ENCODE measurements at regions not wholly inside any gene's neighbourhood (a gene's known extent, or its start where the extent isn't known, plus 50 kb on each side); places are given as distances from the start of the nearest gene placed in this dataset.
A peak's percentile ranks its signal among the peaks of the same experiment; 100 is the strongest.
"Not testable (repeated sequence)": the region's sequence is repeated elsewhere in the genome, so short reads cannot be mapped to it uniquely, and the experiment has no call there.

DNA sequence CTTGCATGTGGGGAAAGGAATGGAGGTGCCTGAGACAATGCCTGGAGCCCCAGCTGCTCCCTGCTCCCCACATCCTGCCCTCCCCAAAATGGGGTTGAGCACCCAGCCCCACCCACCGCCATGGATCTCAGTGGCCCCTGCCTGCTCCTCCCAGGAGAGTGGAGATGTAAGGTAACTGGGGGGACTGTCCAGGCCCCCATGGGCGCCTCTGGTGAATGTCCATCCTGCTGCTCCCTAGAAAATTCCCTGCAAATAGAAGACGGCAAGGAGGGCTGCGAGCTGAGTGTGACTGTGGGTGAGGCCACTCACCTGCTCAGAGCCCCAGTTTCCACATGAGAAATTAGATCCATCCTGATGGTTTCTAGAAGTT, 101.6 kb downstream of the RAMP3 start:
- intact Hi-C loops (cut with DNase I) = loop anchor here in 1 of 2 donors (5.0 kb wide), 1 partner anchor 102 kb away; the partner anchor contains the start of gene RAMP3
- no peak for DNase-seq (ENCODE audit: low spot score)

DNA sequence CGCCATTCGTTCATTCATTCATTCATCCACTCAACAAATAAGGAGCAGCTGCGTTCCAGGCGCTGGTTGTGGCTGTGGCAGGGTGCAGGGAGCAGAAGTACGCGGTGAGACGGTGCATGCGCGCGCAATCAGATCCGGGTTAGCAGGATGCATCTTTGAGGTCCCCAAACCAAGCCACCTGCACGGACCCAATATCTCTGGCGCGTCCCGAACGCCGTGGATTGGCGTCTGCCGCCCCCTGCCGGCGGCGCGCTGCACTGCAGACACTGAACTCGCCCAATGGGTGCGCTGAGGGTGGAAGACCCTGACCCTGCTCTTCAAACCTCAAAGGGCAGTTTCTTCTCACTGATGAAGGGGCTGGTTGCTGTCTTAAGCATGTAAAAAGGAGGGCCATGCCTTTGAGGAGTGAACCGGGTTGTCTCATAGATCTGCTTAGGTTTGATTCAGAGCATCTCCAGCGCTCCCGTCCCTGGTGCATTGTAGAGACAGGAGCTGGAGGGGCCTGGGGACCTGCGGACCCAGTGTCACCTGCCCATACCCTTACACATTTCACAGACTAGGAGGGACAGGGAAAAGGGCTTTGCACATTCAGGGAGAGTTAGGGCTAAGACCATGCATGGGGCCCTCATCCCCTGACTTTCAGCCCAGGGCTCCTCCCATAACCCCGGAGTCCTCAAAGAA, 102.5 kb downstream of the RAMP3 start:
- peak; percentile 90 for DNase-seq (ENCODE audit: low spot score)

DNA sequence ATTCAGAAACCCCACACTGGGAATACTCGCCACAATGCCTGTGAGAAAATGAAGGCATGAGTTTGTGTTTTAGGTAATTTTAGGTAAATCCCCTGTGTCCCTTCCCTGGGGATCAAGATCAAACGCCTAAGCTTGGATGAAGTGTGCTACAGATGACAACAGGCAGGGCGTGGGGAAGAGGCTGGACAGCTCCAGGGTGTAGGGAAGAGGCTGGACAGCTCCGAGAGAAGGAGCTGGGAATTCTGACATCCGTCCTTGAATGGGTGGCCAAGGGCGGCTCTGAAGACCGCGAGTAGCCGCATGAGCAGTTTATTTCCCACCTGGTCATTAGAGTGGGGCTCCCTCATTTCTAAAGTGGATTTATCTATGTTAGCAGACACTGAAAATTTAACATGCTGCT, 109.7 kb downstream of the RAMP3 start:
- DNase-seq (ENCODE audit: low spot score) = no peak
- intact Hi-C loops (cut with DNase I) = no loop called here

More for the DNA sequence above, 102.5 kb downstream of the RAMP3 start:
- intact Hi-C loops (cut with DNase I) = loop anchor here (5.0 kb wide), 1 partner anchor 103 kb away; the partner anchor contains the start of gene RAMP3 (in 2 of the 2)

DNA sequence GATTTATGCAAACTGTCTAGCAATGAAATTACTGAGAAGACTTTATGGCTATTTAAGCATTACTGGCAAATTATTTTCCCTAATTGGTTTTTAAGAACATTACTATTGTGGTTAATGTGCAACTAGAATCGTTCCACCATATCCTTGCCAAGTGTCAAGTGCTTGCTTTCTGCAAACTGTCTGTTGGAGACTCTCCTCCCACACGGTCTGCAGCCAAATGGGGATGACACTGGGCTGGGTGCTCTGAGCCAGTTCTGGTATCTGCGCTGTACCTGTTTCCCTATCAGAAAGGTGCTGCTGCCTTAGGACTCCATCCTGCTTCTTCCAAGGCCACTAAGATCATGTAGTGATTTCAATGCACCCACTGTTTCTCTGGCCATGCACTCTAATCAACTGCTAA, 110.4 kb downstream of the RAMP3 start:
- DNase-seq (ENCODE audit: low spot score) = no peak
- intact Hi-C loops (cut with DNase I) = no loop called here

DNA sequence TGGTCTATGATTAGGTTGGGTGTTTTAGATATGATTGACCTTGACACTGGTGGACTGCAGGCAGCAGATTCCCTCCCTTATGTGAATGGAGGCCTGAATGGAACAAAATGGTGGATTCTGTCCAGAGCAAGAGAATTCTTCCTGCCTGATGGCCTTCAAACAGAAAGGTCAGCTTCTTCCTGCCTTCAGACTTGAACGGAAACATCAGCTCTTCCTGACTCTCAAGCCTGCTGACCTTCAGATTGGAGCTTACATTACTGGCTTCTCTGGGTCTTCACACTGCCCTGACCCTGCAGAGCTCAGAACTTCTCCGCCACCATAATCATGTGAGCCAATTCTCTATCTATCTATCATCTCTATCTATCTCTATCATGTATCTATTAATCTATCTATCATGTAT, 111.6 kb downstream of the RAMP3 start:
- intact Hi-C loops (cut with DNase I) = no loop called here
- DNase-seq (ENCODE audit: low spot score) = no peak

DNA sequence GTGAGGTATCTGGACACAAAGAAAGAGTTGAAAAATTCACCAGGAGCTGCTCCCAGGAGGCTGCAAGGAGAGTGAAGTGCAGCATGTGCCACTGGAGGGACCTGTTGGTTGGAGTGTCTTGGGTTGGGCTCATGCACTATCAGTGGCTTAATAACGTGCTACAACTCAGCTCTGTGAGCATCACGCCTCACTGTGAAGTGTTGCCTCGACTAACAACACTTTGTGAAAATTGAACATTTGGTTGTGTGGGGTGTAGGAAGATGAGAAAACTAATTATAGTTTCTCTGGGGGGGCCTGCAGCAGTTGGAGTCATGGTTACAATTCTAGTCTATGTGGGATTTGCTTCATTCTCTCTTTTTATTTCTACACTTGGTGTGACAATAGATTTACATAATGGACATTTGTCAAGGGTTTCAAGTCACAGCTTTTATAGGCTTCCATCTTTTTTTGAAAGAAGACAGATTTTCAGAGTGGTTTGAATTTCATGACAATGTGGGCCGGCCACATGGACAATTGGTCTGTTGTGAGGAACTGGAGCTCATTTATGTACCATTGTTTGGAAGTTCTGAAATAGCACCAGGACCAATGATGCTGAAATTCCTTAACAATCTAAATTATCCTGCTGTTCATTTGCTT, 121.3 kb downstream of the RAMP3 start:
- intact Hi-C loops (cut with DNase I) = no loop called here
- DNase-seq (ENCODE audit: low spot score) = no peak

DNA sequence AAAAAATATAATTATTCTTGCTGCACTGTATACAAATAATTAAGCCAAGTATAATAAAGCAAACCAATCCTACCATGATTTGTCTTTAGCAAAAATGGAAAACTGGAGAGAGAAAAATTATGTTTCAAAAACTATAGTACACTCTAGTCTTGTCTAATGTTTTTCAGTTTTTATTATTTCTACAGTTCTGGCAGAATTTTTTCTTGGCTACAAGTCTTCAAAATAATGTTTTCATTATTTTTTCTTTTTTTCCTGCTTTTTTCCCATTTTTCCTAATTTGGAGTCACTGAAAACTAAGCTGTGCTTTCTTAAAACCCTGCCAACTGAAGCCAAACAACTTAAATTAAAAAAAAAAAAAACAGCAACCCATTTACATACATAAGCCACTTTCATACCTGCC, 132.0 kb downstream of the RAMP3 start:
- intact Hi-C loops (cut with DNase I); DNase-seq (ENCODE audit: low spot score): not testable (repeated sequence)

DNA sequence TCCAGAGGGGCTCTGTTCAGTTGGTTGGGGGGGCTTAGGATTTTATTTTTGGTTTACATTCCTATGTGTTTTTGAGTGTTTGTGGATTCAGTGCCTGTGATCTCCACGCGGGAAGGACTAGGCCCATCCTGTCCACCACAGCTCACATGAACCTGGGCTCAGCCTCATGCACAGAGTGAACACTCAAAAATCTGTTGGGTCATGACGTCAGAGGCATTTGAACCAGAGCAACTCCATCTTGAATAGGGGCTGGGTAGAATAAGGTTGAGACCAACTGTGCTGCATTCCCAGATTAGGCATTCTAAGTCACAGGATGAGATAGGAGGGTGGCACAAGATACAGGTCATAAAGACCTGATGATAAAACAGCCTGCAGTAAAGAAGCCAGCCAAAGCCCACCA, 133.3 kb downstream of the RAMP3 start:
- DNase-seq (ENCODE audit: low spot score) = no peak
- intact Hi-C loops (cut with DNase I) = no loop called here

DNA sequence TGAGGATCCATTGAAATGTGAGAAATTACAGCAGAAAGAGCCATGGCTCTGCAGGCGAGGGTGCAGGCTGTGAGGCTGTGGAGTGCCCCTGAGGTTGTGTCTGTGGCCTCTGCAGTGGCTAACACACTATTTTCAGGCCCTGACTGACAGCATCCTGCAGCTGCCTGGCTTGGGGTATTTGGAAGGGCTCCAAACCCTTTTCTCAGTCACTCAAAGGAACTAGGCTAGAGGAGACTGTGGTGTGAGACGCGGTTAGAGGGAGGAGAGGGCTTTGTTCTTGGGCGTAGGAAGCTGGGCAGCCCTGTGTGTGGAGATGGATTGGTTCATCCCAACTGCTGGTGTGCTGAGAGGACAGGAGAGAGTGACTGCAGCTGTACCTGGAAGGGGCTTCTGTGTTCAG, 134.9 kb downstream of the RAMP3 start:
- DNase-seq (ENCODE audit: low spot score) = no peak

DNA sequence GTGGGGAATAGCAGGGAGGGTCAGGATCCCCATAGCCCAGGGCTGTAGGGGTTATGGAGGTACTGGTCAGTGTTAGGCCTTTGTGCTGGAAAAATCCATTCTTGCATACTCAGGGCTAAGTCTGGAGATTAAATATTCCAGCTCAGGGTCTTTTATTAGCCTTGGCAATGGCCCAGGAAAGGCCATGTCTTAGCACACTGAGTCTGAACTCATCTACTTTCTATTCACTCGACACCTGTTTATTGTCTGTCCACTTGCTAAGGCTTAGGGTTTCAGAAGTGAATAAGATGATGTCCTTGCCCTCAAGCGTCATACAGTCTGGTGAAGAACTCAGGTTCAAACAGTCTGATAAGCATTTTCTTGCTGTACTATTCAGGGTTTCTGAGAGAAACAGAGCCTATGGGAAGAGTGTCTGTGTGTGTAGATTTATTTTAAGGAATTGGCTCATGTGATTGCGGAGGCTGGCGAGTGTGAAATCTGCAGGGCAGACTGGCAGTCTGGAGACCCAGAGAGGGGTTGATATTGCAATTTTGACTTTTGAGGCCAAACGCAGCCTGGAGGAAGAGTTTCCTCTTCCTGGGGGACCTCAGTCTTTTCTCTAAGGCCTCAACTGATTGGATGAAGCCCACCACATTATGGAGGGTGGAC, 135.8 kb downstream of the RAMP3 start:
- no peak for DNase-seq (ENCODE audit: low spot score)
- intact Hi-C loops (cut with DNase I) = no loop called here

More for the DNA sequence above, 134.9 kb downstream of the RAMP3 start:
- intact Hi-C loops (cut with DNase I) = no loop called here

DNA sequence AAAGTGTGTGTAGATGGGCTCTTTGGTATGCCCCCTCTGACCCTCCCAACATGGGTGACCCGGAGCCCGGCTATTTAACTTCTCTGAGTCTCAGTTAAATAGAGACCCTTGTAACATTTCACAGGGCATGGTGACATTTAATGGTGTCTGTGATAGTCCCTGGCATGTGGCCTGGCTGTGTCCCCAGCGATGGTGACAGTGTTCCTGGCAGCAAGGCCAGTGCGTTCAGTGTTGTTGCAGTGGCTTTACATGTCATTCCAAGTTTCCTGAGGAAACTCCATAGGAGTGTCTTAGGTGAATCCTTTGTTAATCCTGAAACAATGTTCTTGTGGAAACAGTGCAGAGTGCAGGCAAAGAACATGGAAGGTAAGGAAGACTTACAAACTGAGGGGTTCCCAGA, 137.0 kb downstream of the RAMP3 start:
- intact Hi-C loops (cut with DNase I) = no loop called here

DNA sequence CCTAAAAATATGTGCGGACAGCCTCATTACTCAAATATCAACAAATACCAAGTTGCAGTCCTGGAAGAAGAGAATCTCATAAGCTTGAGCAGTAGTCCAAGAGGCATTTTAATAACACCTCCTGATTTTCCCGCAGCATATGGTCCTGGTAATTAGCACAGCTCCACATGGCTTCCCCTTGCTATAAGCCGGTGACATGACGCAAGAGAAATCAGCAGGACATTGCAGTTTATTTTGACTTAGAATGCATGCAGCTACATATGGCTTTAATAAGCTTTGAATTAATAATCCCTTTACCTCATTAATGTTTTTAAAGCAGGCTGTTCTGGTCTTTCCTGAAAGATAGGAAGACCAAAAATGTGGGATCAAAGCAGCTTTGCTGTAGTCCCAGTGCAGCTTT, 137.6 kb downstream of the RAMP3 start:
- DNase-seq (ENCODE audit: low spot score) = no peak
- intact Hi-C loops (cut with DNase I) = no loop called here

More for the DNA sequence above, 137.0 kb downstream of the RAMP3 start:
- DNase-seq (ENCODE audit: low spot score) = no peak

DNA sequence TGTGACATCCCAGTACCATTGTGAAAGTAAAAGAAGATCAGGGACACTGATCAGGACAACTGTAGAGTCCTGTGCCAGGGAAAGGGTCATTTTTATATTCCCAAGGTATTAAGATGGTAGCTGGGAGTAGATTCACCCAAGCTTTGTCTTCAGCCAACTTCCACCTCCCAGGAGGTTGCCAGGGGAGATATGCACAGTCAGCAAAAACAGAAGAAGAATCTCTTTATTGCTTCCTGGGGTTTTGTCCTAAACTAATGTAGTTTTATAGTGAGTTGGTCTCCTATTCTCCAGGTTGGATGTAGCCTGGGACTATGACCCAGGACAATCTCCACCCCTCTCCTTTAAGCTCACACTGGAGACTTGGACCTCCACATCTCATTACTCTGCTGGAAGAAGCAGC, 139.2 kb downstream of the RAMP3 start:
- intact Hi-C loops (cut with DNase I) = no loop called here
- DNase-seq (ENCODE audit: low spot score) = no peak

DNA sequence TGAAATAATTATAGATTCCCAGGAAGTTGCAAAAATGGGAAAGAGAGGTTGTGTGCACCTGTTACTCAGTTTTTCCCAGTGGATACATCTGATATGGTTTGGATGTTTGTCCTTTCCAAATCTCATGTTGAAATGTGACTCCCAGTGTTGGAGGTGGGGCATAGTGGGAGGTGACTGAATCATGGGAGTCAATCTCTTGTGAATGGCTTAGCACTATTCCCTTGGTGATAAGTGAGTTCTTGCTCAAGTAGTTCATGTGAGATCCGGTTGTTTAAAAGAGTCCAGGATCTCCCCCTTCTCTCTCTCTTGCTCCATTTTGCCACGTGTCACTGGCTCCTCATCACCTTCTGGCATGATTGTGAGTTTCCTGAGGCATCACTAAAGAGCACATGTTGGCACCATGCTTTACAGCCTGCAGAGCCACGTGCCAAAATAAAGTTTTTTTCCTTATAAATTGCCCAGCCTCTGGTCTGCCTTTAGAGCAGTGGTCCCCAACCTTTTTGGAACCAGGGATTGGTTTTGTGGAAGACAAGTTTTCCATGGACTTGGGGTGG, 149.2 kb downstream of the RAMP3 start:
- intact Hi-C loops (cut with DNase I) = no loop called here
- no peak for DNase-seq (ENCODE audit: low spot score)

DNA sequence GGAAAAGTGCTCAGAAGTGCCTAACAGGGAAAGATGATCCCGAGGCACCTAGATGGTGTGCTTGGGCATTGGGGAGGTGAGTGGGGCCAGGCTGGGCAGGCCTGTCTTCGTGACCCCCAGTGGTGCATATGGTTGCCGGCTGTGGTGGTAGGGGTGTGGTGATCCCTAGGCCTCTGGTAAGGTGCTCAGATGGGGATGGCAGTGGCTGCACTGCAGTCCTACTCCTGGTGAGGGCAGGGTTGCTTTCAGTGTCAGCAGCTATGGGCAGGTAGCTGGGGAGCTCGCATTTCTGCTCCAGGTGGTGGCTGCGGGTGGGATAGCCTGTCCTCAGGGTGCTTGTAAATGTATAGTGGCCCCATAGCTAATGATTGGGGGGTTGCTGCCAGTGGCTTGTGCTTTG, 154.0 kb downstream of the RAMP3 start:
- DNase-seq (ENCODE audit: low spot score) = no peak
- intact Hi-C loops (cut with DNase I) = no loop called here

DNA sequence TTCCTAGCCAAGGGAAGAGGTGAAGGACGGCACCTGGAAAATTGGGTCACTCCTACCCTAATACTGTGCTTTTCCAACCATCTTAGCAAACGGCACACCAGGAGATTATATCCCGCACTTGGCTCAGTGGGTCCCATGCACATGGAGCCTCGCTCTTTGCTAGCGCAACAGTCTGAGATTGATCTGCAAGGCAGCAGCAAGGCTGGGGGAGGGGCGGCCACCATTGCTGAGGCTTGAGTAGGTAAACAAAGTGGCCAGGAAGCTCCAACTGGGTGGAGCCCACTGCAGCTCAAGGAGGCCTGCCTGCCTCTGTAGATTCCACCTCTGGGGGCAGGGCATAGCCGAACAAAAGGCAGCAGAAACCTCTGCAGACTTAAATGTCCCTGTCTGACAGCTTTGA, 157.9 kb downstream of the RAMP3 start:
- DNase-seq (ENCODE audit: low spot score); intact Hi-C loops (cut with DNase I): not testable (repeated sequence)

DNA sequence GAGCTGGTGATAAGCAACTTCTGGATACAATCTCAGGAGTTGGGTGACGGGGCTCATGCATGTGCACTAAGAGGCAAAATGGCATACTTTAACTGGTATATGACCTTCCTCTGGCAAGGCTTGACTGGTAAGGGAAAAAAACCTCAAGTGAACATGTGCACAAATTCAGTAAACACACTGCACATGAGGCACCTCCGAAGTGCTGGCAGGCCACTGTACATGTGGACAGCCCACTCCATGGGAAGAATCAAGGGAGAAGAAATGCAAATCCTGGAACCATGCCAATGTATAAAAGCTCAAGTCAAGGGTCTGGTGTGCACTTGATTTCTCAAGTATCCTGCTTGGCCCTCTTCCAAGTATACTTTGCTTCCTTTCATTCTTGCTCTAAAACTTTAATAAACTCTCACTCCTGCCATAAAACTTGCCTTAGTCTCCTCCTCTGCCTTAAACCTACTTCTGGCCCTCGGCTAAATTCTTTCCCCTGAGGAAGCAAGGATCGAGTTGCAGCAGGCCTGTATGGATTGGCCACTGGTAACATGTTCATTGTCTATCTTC, 167.2 kb downstream of the RAMP3 start:
- intact Hi-C loops (cut with DNase I) = no loop called here
- DNase-seq (ENCODE audit: low spot score) = no peak

DNA sequence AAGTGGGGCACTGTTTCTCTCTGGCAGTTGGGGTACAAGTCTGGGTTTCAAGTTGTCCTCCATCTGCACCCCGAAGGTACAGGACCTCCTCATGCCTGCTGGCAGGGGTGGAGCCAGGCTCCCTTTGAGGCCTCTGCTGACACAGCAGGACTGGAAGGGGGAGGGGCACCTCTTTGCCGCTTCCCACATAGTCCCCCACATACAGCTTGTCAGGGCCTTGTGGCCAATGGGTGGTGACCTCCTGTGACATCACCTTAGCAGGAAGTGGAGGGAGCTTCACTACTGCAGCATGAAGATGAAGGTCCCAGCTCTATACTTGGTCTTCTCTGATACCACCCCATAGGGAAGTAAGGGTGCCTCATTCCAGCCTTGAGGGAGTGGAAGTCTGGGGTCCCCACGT, 167.8 kb downstream of the RAMP3 start:
- intact Hi-C loops (cut with DNase I) = no loop called here
- no peak for DNase-seq (ENCODE audit: low spot score)

DNA sequence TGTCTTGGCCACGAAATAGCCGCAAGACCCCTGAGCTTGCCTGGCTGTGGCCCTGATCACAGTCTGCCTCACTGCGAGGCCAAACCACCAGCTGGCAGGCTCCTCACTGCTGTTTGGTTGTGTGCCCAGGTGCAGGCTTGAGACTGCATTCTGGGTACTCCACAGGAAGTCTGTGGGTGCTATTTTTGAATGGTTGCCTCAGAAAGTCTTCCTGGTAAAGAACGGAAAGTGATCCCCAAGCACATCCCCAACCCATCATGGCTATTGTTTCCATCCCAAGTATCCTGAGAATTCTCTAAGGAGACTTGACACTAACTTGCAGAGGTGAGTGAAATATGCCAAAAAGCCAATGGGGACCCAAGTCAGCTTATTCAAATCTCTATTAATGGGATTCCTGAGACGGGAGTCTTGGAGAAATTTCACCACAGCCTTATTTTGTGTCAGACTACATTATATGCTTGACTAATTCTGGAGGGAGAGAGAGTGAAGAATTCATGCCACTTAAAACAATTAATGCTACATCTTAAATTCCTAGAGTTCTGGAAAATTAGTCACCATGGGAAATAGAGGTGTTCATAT, 170.9 kb downstream of the RAMP3 start:
- DNase-seq (ENCODE audit: low spot score) = no peak
- intact Hi-C loops (cut with DNase I) = no loop called here

DNA sequence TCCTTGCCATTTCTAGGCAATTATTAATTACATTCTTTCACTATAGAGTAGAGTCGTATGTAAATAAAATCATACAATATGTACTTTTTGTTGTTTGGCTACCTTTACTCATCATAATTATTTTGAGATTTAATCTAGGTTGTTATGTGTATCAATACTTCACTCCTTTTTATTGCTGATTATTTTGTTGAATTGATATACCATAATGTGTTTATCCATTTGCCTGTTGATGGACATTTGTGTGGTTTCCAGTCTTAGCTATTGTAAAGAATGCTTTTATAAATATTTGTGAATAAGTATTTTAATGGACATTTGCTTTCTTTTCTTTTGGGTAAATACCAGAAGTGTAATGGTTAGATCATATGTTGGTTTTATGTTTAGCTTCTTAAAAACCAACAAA, 174.0 kb downstream of the RAMP3 start:
- DNase-seq (ENCODE audit: low spot score) = no peak
- intact Hi-C loops (cut with DNase I) = no loop called here

Data from posterior vena cava (tissue), 2 donors.